ENCODE measurements at regions not wholly inside any gene's neighbourhood (a gene's known extent, or its start where the extent isn't known, plus 50 kb on each side); places are given as distances from the start of the nearest gene placed in this dataset.

DNA sequence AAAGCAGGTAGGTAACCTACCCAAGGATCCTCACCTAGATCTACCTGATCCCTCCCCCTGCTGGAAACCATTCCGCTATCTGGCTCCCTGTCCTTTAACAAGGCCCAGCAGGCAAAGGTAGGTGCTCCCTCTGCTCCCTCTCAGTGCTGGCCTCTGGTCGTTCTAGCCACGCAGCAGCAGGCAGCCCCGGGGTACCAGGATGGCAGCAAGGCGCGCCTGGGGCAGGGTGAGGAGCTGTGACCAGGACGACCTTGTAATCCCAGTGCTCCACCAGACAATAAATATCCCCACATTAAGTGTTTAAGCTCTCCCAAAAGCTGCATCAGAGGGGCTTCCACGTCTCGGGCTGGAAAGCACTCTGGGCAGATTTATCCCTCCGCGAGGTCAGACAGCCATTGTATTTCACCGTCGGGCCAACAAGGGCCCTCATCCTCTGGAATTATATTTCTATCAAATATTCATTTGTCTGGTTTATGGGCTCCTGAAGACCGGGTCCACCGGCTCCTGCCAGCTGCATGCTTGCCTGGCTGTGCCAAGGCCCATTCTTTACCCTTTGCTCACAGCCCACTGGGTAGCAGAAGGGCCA lies 81.3 kb downstream of the CHST1 start:
- H3K36me3 ChIP-seq (ENCODE audit: insufficient read depth, low read length): no peaks in the 10 kb centered on the region
- H3K4me2 ChIP-seq (ENCODE audit: low read length): no peak overlapping the region
- TF ChIP-seq EZH2 (IDR thresholded peaks at IDR 0.05; ENCODE audit: insufficient read depth, low read length): no peak
- TF ChIP-seq, protein P1, sequence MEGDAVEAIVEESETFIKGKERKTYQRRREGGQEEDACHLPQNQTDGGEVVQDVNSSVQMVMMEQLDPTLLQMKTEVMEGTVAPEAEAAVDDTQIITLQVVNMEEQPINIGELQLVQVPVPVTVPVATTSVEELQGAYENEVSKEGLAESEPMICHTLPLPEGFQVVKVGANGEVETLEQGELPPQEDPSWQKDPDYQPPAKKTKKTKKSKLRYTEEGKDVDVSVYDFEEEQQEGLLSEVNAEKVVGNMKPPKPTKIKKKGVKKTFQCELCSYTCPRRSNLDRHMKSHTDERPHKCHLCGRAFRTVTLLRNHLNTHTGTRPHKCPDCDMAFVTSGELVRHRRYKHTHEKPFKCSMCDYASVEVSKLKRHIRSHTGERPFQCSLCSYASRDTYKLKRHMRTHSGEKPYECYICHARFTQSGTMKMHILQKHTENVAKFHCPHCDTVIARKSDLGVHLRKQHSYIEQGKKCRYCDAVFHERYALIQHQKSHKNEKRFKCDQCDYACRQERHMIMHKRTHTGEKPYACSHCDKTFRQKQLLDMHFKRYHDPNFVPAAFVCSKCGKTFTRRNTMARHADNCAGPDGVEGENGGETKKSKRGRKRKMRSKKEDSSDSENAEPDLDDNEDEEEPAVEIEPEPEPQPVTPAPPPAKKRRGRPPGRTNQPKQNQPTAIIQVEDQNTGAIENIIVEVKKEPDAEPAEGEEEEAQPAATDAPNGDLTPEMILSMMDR (IDR thresholded peaks at IDR 0.05; ENCODE audit: insufficient read depth, low read depth, low read length): no peak
- Mint-ChIP-seq H3K36me3 (ENCODE audit: low read depth, unreplicated experiment) (no peaks in the 10 kb centered on the region), H3K9me3 (ENCODE audit: unreplicated experiment) (peaks cover 8% of the 10 kb centered on the region), H3K4me1 (ENCODE audit: low read depth, unreplicated experiment) (no peaks in the 10 kb centered on the region), H3K4me3 (ENCODE audit: unreplicated experiment) (no peak overlapping the region), H3K27ac (ENCODE audit: unreplicated experiment) (no peak overlapping the region), H3K27me3 (ENCODE audit: low read depth, unreplicated experiment) (peaks cover 92% of the 10 kb centered on the region)
- no peaks in the 10 kb centered on the region for H3K9me3 ChIP-seq (ENCODE audit: insufficient read depth, low read depth, low read length)
- no peak overlapping the region for H3K9ac ChIP-seq (ENCODE audit: low read length)
- H4K20me1 ChIP-seq (ENCODE audit: insufficient read depth, low read length): no peaks in the 10 kb centered on the region
- peaks cover 4% of the 10 kb centered on the region for H3K27me3 ChIP-seq (ENCODE audit: insufficient read depth, low read length)
- no peaks in the 10 kb centered on the region for H3K79me2 ChIP-seq (ENCODE audit: insufficient read depth, low read length)
- DNase-seq (ENCODE audit: low read depth): no peak
- no peak overlapping the region for H3K27ac ChIP-seq (ENCODE audit: low read depth, low read length)
- no peak overlapping the region for H3K4me3 ChIP-seq (ENCODE audit: insufficient read depth, low read depth, low read length)
- H3K4me1 ChIP-seq (ENCODE audit: insufficient read depth, low read length): no peaks in the 10 kb centered on the region
- no peak overlapping the region for H2AFZ ChIP-seq (ENCODE audit: low read depth, low read length)
- FAIRE-seq: no peak

DNA sequence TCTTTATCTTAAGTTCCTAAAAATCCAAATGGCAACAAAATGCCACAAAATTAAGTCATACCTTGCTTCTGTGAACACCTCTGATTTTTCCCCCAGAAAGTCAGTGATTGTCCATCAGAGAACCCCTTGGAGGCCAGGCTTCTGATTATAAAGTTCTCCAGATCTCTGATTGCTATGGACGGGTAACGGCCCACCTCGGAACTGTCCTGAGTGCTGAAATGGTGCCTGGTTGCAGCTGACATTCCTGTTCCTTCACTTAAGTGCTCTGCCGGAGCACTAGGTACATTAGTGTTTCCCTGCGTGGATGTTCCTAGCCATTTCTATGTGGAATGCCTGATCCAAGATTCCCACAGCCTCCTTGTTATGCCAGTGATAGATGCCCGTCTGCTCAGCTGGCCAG lies 85.0 kb downstream of the CHST1 start:
- H3K9ac ChIP-seq (ENCODE audit: low read length): no peak overlapping the region
- TF ChIP-seq EZH2 (IDR thresholded peaks at IDR 0.05; ENCODE audit: insufficient read depth, low read length): no peak
- TF ChIP-seq, protein P1 (IDR thresholded peaks at IDR 0.05; ENCODE audit: insufficient read depth, low read depth, low read length): no peak
- no peak overlapping the region for H3K4me3 Mint-ChIP-seq (ENCODE audit: unreplicated experiment)
- H3K4me1 ChIP-seq (ENCODE audit: insufficient read depth, low read length): no peaks in the 10 kb centered on the region
- no peaks in the 10 kb centered on the region for H3K36me3 ChIP-seq (ENCODE audit: insufficient read depth, low read length)
- H3K27me3 Mint-ChIP-seq (ENCODE audit: low read depth, unreplicated experiment): peaks cover 78% of the 10 kb centered on the region
- no peaks in the 10 kb centered on the region for H3K9me3 ChIP-seq (ENCODE audit: insufficient read depth, low read depth, low read length)
- no peak overlapping the region for H2AFZ ChIP-seq (ENCODE audit: low read depth, low read length)
- H3K27ac Mint-ChIP-seq (ENCODE audit: unreplicated experiment): no peak overlapping the region
- peaks cover 6% of the 10 kb centered on the region for H3K9me3 Mint-ChIP-seq (ENCODE audit: unreplicated experiment)
- DNase-seq (ENCODE audit: low read depth): peak; percentile 18
- no peak overlapping the region for H3K4me2 ChIP-seq (ENCODE audit: low read length)
- no peaks in the 10 kb centered on the region for H3K4me1 Mint-ChIP-seq (ENCODE audit: low read depth, unreplicated experiment)
- H3K27ac ChIP-seq (ENCODE audit: low read depth, low read length): no peak overlapping the region
- no peak for FAIRE-seq
- no peaks in the 10 kb centered on the region for H3K27me3 ChIP-seq (ENCODE audit: insufficient read depth, low read length)
- H3K79me2 ChIP-seq (ENCODE audit: insufficient read depth, low read length): no peaks in the 10 kb centered on the region
- no peak overlapping the region for H3K4me3 ChIP-seq (ENCODE audit: insufficient read depth, low read depth, low read length)
- H4K20me1 ChIP-seq (ENCODE audit: insufficient read depth, low read length): no peaks in the 10 kb centered on the region
- H3K36me3 Mint-ChIP-seq (ENCODE audit: low read depth, unreplicated experiment): no peaks in the 10 kb centered on the region

DNA sequence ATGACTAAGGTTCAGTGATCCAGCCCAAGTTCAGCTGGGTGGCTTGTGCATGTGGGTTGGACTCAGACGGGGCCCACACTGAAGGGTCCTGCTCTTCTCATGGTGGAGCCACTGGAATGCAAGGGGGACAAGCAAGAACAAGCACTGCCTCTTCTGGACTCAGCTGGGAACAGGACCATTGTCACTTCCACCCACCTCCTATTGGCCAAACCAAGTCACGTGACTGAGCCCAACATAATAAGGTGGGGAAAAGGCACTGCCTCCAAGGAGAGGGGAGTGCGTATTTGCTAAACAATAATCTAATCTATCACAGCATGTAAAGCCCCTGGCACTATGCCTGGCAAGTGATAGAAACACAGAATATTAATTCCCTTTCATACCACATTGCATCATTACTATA lies 87.1 kb downstream of the CHST1 start:
- H3K36me3 Mint-ChIP-seq (ENCODE audit: low read depth, unreplicated experiment): no peaks in the 10 kb centered on the region
- Histone ChIP-seq H3K4me3 (ENCODE audit: insufficient read depth, low read depth, low read length) (no peak overlapping the region), H3K79me2 (ENCODE audit: insufficient read depth, low read length) (no peaks in the 10 kb centered on the region), H3K36me3 (ENCODE audit: insufficient read depth, low read length) (no peaks in the 10 kb centered on the region), H4K20me1 (ENCODE audit: insufficient read depth, low read length) (no peaks in the 10 kb centered on the region), H2AFZ (ENCODE audit: low read depth, low read length) (no peak overlapping the region), H3K9ac (ENCODE audit: low read length) (no peak overlapping the region), H3K27ac (ENCODE audit: low read depth, low read length) (no peak overlapping the region), H3K4me2 (ENCODE audit: low read length) (no peak overlapping the region), H3K27me3 (ENCODE audit: insufficient read depth, low read length) (no peaks in the 10 kb centered on the region), H3K9me3 (ENCODE audit: insufficient read depth, low read depth, low read length) (no peaks in the 10 kb centered on the region), H3K4me1 (ENCODE audit: insufficient read depth, low read length) (no peaks in the 10 kb centered on the region)
- H3K4me1 Mint-ChIP-seq (ENCODE audit: low read depth, unreplicated experiment): no peaks in the 10 kb centered on the region
- TF ChIP-seq, protein P1 (IDR thresholded peaks at IDR 0.05; ENCODE audit: insufficient read depth, low read depth, low read length): no peak
- no peak for TF ChIP-seq EZH2 (IDR thresholded peaks at IDR 0.05; ENCODE audit: insufficient read depth, low read length)
- DNase-seq (ENCODE audit: low read depth) (no peak), FAIRE-seq (no peak)
- no peak overlapping the region for H3K27ac Mint-ChIP-seq (ENCODE audit: unreplicated experiment)
- H3K4me3 Mint-ChIP-seq (ENCODE audit: unreplicated experiment): no peak overlapping the region
- H3K9me3 Mint-ChIP-seq (ENCODE audit: unreplicated experiment): peaks cover 6% of the 10 kb centered on the region
- peaks cover 78% of the 10 kb centered on the region for H3K27me3 Mint-ChIP-seq (ENCODE audit: low read depth, unreplicated experiment)
